CD4-positive, CD25-positive, alpha-beta regulatory T cell (primary cell): ENCODE measurements at regions not wholly inside any gene's neighbourhood (a gene's known extent, or its start where the extent isn't known, plus 50 kb on each side); places are given as distances from the start of the nearest gene placed in this dataset.

Experiments
- ATAC-seq, 2 donors: fragments of 150-1000 bp; cut with Tn5 transposase; one replicate each; pipeline ENCODE4 v1.10.0; 2021; ENCODE audit warnings: low read depth in 2 of 2, moderate number of reproducible peaks in 2 of 2, moderate library complexity in 1 of 2
- DNase-seq, 3 donors: peaks; one replicate each; pipeline versions ENCODE4 v3.0.0 to v3.0.0-alpha.2; 2012 to 2022; ENCODE audit warnings: mixed read lengths in 1 of 3
- H3K27ac ChIP-seq: one replicate; pipeline ENCODE4 v1.7.0; 2013; ENCODE audit warnings: mild to moderate bottlenecking, low read length; ENCODE audit not compliant: insufficient read depth, poor library complexity, severe bottlenecking
- H3K27me3 ChIP-seq: one replicate; pipeline ENCODE4 v1.7.0; 2013; ENCODE audit warnings: low read length; ENCODE audit not compliant: control insufficient read depth, insufficient read depth
- H3K36me3 ChIP-seq: one replicate; pipeline ENCODE4 v1.7.0; 2013; ENCODE audit warnings: mild to moderate bottlenecking, low read length, moderate library complexity; ENCODE audit not compliant: control insufficient read depth, insufficient read depth
- H3K4me1 ChIP-seq: 2 replicates; pipeline ENCODE4 v1.7.0; 2013; ENCODE audit warnings: mild to moderate bottlenecking, low read length; ENCODE audit not compliant: insufficient read depth, control insufficient read depth, poor library complexity, severe bottlenecking
- H3K4me3 ChIP-seq: one replicate; pipeline ENCODE4 v1.7.0; 2013; ENCODE audit warnings: low read depth, mild to moderate bottlenecking, low read length, moderate library complexity
- H3K9me3 ChIP-seq, 2 experiments: 1 replicate in 1 of 2; 2 replicates in 1 of 2; pipeline ENCODE4 v1.7.0; 2013; ENCODE audit warnings: low read length in 2 of 2, mild to moderate bottlenecking in 1 of 2, moderate library complexity in 1 of 2; ENCODE audit not compliant: control insufficient read depth in 2 of 2
- H3K27ac Mint-ChIP-seq, 3 donors: one replicate each; pipeline ENCODE4 v1.8.0; 2020 to 2022; ENCODE audit warnings: mild to moderate bottlenecking in 3 of 3, mixed read lengths in 3 of 3, moderate library complexity in 2 of 3
- H3K27me3 Mint-ChIP-seq: one replicate; pipeline ENCODE4 v1.8.0; 2022; ENCODE audit warnings: mild to moderate bottlenecking, mixed read lengths
- H3K36me3 Mint-ChIP-seq: one replicate; pipeline ENCODE4 v1.8.0; 2020; ENCODE audit warnings: mixed read lengths
- H3K4me1 Mint-ChIP-seq, 4 donors: one replicate each; pipeline ENCODE4 v1.8.0; 2020 to 2022; ENCODE audit warnings: mixed read lengths in 4 of 4, mild to moderate bottlenecking in 1 of 4
- H3K4me3 Mint-ChIP-seq, 4 donors: one replicate each; pipeline ENCODE4 v1.8.0; 2020 to 2022; ENCODE audit warnings: mild to moderate bottlenecking in 4 of 4, mixed read lengths in 4 of 4, moderate library complexity in 3 of 4
- H3K9me3 Mint-ChIP-seq, 7 donors: one replicate each; pipeline ENCODE4 v1.8.0; 2020 to 2022; ENCODE audit warnings: mixed read lengths in 7 of 7, mild to moderate bottlenecking in 3 of 7, moderate library complexity in 2 of 7

DNA sequence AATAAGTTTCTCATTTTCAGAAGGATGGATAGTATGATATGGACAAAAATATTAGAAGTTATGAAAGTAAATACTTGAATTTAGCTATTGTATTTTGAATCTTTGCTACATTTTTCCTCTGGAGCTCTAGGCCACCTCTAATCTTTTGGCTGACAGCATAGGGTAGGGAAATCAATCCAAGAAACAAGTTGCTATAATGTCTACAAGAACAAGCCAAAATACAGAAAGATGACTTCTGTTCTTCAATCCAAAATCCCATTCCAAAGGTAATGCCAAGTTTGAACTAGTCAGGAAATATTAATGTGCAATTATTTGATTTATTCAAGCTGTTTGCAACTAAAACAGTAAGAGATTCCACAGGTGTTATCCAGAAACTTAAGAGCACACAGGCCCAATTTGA, 1323.1 kb downstream of the ADGRL3 start:
- Histone ChIP-seq H3K9me3 (peaks cover 0 to 5% of the 10 kb centered on the region in 2 experiments), H3K27me3 (no peaks in the 10 kb centered on the region), H3K36me3 (no peaks in the 10 kb centered on the region), H3K4me1 (no peaks in the 10 kb centered on the region), H3K27ac (no peak overlapping the region), H3K4me3 (no peak overlapping the region)
- no peak overlapping the region for H3K27ac Mint-ChIP-seq
- no peak for DNase-seq
- H3K36me3 Mint-ChIP-seq, result no peaks in the 10 kb centered on the region
- peaks cover 0 to 23% (median 8%) of the 10 kb centered on the region in 7 donors for H3K9me3 Mint-ChIP-seq
- H3K4me1 Mint-ChIP-seq, result no peaks in the 10 kb centered on the region
- no peak for ATAC-seq
- H3K4me3 Mint-ChIP-seq, result no peak overlapping the region
- H3K27me3 Mint-ChIP-seq, result no peaks in the 10 kb centered on the region

DNA sequence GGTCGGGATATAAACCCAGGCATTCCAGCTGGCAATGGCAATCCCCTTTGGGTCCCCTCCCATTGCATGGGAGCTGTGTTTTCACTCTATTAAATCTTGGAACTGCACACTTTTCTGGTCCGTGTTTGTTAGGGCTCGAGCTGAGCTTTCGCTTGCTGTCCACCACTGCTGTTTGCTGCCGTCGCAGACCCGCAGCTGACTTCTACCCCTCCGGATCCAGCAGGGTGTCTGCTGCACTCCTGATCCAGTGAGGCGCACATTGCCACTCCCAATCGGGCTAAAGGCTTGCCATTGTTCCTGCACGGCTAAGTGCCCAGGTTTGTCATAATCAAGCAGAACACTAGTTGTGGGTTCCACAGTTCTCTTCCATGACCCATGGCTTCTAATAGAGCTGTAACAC, 1322.1 kb downstream of the ADGRL3 start:
- Mint-ChIP-seq H3K27me3 (no peaks in the 10 kb centered on the region), H3K27ac (no peak overlapping the region), H3K4me1 (no peaks in the 10 kb centered on the region), H3K4me3 (no peak overlapping the region), H3K9me3 (peaks cover 0 to 27% (median 9%) of the 10 kb centered on the region in 7 donors), H3K36me3 (no peaks in the 10 kb centered on the region)
- Histone ChIP-seq H3K4me1 (no peaks in the 10 kb centered on the region), H3K27me3 (no peaks in the 10 kb centered on the region), H3K9me3 (peaks cover 0 to 5% of the 10 kb centered on the region in 2 experiments), H3K27ac (no peak overlapping the region), H3K4me3 (no peak overlapping the region), H3K36me3 (no peaks in the 10 kb centered on the region)
- DNase-seq (no peak), ATAC-seq (no peak)

DNA sequence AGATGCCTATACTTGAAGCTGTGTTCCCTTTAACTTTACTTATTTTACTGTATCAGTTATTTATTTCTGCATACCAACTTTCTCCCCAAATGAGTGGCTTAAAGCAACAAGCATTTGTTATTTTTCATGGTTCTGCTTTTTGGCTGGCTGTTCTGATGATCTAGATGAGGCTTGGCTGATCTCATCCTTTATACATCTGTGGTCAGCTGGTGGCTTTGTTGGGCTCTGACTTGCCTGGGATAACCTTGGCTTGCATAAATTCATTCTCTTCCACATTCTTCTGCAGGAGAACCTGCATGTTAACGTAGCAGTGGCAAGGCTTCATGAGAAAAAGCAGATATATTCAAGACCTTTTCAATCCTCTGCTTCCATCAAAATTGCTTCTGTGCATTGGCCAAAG, 1317.6 kb downstream of the ADGRL3 start:
- Mint-ChIP-seq H3K27ac (no peak overlapping the region), H3K27me3 (no peaks in the 10 kb centered on the region), H3K9me3 (peaks cover 1 to 20% (median 7%) of the 10 kb centered on the region in 7 donors), H3K4me3 (no peak overlapping the region), H3K4me1 (no peaks in the 10 kb centered on the region), H3K36me3 (no peaks in the 10 kb centered on the region)
- no peaks in the 10 kb centered on the region for H3K27me3 ChIP-seq
- ATAC-seq, result no peak
- H3K4me1 ChIP-seq, result no peaks in the 10 kb centered on the region
- H3K4me3 ChIP-seq, result no peak overlapping the region
- no peaks in the 10 kb centered on the region for H3K9me3 ChIP-seq
- H3K27ac ChIP-seq, result no peak overlapping the region
- H3K36me3 ChIP-seq, result no peaks in the 10 kb centered on the region
- no peak for DNase-seq

DNA sequence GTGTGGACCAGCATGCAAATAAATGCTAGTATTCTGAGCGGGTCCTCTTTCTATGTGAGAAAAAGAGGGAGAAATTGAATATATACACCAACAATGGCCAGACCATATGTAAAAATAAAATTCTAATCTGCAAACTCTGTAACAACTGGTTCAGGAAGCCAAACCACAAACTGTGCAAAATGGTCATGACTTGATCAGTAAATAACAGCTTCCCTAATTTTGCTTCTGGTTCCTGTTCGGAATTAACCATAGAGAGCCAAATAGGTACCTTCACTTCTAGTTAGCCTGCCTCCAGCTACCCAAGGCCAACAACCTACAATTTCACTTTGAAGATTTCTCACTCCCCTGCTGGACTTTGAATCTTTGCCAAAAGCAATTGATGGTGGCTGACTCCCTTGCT, 1313.2 kb downstream of the ADGRL3 start:
- H3K27ac Mint-ChIP-seq, result no peak overlapping the region
- ATAC-seq, result no peak
- peaks cover 1 to 26% (median 9%) of the 10 kb centered on the region in 7 donors for H3K9me3 Mint-ChIP-seq

DNA sequence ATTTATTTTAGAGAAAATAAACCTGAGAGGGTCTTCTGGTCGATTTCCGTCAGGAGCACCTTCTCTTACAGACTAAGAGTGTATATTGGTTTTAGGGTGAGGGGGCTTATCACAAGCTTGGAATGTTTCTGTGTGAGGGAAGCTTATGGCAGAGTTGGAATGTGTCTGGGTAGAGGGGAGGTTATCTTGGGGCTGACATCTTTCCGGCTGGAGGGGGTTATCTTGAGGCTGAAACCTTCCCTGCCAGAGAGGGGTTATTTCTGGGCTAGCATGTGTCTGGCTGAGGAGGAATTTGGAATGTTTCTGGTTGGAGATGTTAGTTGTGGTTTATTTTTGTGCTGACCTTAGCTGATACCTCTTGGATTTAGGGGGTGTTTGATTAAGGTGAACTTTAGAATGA, 1312.1 kb downstream of the ADGRL3 start:
- no peaks in the 10 kb centered on the region for H3K9me3 ChIP-seq
- H3K27ac ChIP-seq, result no peak overlapping the region
- H3K9me3 Mint-ChIP-seq, result peaks cover 1 to 21% (median 15%) of the 10 kb centered on the region in 7 donors

More for the DNA sequence above, 1313.2 kb downstream of the ADGRL3 start:
- Mint-ChIP-seq H3K27me3 (no peaks in the 10 kb centered on the region), H3K4me3 (no peak overlapping the region), H3K36me3 (no peaks in the 10 kb centered on the region), H3K4me1 (no peaks in the 10 kb centered on the region)
- Histone ChIP-seq H3K4me1 (no peaks in the 10 kb centered on the region), H3K36me3 (no peaks in the 10 kb centered on the region), H3K9me3 (no peaks in the 10 kb centered on the region), H3K4me3 (no peak overlapping the region), H3K27me3 (no peaks in the 10 kb centered on the region), H3K27ac (no peak overlapping the region)
- DNase-seq, result no peak

DNA sequence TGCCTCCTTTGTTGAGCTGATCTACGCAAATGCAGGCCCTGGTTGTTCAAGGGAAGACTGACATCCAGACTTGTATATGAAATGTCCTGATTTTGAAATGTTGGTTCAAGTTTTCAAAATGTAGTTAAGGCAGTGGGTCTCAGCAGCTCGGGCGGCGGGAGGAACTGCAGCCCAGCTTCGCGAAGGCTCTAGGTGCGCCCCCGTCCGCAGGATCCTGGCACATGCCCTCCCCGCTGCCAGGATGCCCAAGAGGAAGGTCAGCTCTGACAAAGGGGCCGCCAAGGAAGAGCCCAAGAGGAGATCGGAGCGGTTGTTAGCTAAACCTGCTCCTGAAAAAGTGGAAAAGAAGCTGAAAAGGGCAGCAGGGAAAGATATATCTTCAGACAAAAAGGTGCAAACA, 1310.1 kb downstream of the ADGRL3 start:
- Mint-ChIP-seq H3K36me3 (no peaks in the 10 kb centered on the region), H3K27ac (no peak overlapping the region), H3K9me3 (peaks cover 1 to 18% (median 14%) of the 10 kb centered on the region in 7 donors), H3K27me3 (no peaks in the 10 kb centered on the region), H3K4me3 (no peak overlapping the region), H3K4me1 (no peaks in the 10 kb centered on the region)
- H3K27ac ChIP-seq, result no peak overlapping the region
- H3K27me3 ChIP-seq, result no peaks in the 10 kb centered on the region
- H3K4me1 ChIP-seq, result no peaks in the 10 kb centered on the region
- ATAC-seq (no peak), DNase-seq (no peak)
- no peak overlapping the region for H3K4me3 ChIP-seq
- peaks cover 0 to 2% of the 10 kb centered on the region in 2 experiments for H3K9me3 ChIP-seq
- H3K36me3 ChIP-seq, result no peaks in the 10 kb centered on the region

More for the DNA sequence above, 1312.1 kb downstream of the ADGRL3 start:
- no peaks in the 10 kb centered on the region for H3K4me1 ChIP-seq
- H3K27me3 ChIP-seq, result no peaks in the 10 kb centered on the region
- Mint-ChIP-seq H3K36me3 (no peaks in the 10 kb centered on the region), H3K27me3 (no peaks in the 10 kb centered on the region), H3K4me1 (no peaks in the 10 kb centered on the region), H3K27ac (peak overlapping the region in 1 of 3 donors; percentile 27), H3K4me3 (no peak overlapping the region)
- DNase-seq, result no peak
- no peak for ATAC-seq
- no peak overlapping the region for H3K4me3 ChIP-seq
- no peaks in the 10 kb centered on the region for H3K36me3 ChIP-seq

DNA sequence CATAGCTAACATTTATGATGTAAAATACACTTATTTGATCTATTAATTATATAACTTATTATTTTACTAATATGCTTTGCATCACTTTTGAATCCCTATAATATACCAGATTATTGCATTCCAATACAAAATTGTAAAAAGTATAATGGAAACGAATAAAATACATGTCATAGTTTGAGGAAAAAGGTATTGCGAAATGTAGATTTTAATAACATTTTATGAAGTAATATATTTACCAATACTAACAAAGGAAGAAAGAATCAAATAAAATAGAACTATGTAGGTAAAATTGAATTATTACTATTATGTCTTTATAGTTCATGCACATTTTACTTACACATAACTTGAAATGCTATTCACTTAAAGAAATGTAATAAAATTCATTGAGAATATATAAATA, 1300.2 kb downstream of the ADGRL3 start:
- Mint-ChIP-seq H3K27me3 (no peaks in the 10 kb centered on the region), H3K4me1 (no peaks in the 10 kb centered on the region), H3K36me3 (no peaks in the 10 kb centered on the region), H3K9me3 (peaks cover 3 to 18% (median 6%) of the 10 kb centered on the region in 7 donors), H3K27ac (no peak overlapping the region), H3K4me3 (no peak overlapping the region)
- no peaks in the 10 kb centered on the region for H3K27me3 ChIP-seq
- DNase-seq (no peak), ATAC-seq (no peak)
- no peak overlapping the region for H3K4me3 ChIP-seq
- no peaks in the 10 kb centered on the region for H3K9me3 ChIP-seq
- H3K36me3 ChIP-seq, result no peaks in the 10 kb centered on the region
- no peaks in the 10 kb centered on the region for H3K4me1 ChIP-seq
- no peak overlapping the region for H3K27ac ChIP-seq

DNA sequence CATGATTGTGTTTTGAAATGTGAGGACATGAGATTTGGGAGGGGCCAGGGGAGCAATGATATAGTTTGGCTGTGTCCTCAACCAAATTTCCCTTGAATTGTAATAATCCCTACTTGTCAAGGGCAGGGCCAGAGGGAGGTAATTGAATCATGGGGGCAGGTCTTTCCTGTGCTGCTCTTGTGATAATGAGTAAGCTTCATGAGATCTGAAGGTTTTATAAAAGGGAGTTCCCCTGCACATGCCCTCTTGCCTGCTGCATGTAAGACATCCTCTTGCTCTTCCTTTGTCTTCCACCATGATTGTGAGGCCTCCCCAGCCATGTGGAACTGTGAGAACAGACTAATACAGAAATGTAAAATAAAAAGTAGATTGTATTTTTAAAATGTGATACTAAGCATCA, 1294.9 kb downstream of the ADGRL3 start:
- H3K4me1 ChIP-seq, result no peaks in the 10 kb centered on the region
- DNase-seq, result no peak
- H3K27me3 ChIP-seq, result no peaks in the 10 kb centered on the region
- H3K4me1 Mint-ChIP-seq, result no peaks in the 10 kb centered on the region
- no peak for ATAC-seq
- no peak overlapping the region for H3K4me3 ChIP-seq
- H3K9me3 Mint-ChIP-seq, result peaks cover 3 to 27% (median 10%) of the 10 kb centered on the region in 7 donors
- no peaks in the 10 kb centered on the region for H3K27me3 Mint-ChIP-seq
- H3K27ac ChIP-seq, result no peak overlapping the region
- no peak overlapping the region for H3K4me3 Mint-ChIP-seq
- H3K36me3 Mint-ChIP-seq, result no peaks in the 10 kb centered on the region
- H3K27ac Mint-ChIP-seq, result no peak overlapping the region
- no peaks in the 10 kb centered on the region for H3K36me3 ChIP-seq
- H3K9me3 ChIP-seq, result no peaks in the 10 kb centered on the region
